GM12874 (cell line): ENCODE measurements at regions not wholly inside any gene's neighbourhood (a gene's known extent, or its start where the extent isn't known, plus 50 kb on each side); places are given as distances from the start of the nearest gene placed in this dataset.

ENCODE experiments used
- TF ChIP-seq, protein P1 (sequence below): IDR thresholded peaks from 2 replicates; pipeline ENCODE4 v1.5.1; 2011; ENCODE audit warnings: low read depth, mild to moderate bottlenecking, control low read depth, low read length, moderate library complexity; ENCODE audit not compliant: insufficient read depth

- TF ChIP-seq, protein P1, sequence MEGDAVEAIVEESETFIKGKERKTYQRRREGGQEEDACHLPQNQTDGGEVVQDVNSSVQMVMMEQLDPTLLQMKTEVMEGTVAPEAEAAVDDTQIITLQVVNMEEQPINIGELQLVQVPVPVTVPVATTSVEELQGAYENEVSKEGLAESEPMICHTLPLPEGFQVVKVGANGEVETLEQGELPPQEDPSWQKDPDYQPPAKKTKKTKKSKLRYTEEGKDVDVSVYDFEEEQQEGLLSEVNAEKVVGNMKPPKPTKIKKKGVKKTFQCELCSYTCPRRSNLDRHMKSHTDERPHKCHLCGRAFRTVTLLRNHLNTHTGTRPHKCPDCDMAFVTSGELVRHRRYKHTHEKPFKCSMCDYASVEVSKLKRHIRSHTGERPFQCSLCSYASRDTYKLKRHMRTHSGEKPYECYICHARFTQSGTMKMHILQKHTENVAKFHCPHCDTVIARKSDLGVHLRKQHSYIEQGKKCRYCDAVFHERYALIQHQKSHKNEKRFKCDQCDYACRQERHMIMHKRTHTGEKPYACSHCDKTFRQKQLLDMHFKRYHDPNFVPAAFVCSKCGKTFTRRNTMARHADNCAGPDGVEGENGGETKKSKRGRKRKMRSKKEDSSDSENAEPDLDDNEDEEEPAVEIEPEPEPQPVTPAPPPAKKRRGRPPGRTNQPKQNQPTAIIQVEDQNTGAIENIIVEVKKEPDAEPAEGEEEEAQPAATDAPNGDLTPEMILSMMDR, result no peak
These were observed 64.0 kb downstream of the BMP2 start for GRCh38 chr20:6831461-6831860.

- TF ChIP-seq, protein P1, result no peak
These were observed 65.3 kb downstream of the BMP2 start for GRCh38 chr20:6832811-6833210.

- TF ChIP-seq, protein P1, result no peak
These were observed 68.1 kb downstream of the BMP2 start for GRCh38 chr20:6835609-6836008.

DNA sequence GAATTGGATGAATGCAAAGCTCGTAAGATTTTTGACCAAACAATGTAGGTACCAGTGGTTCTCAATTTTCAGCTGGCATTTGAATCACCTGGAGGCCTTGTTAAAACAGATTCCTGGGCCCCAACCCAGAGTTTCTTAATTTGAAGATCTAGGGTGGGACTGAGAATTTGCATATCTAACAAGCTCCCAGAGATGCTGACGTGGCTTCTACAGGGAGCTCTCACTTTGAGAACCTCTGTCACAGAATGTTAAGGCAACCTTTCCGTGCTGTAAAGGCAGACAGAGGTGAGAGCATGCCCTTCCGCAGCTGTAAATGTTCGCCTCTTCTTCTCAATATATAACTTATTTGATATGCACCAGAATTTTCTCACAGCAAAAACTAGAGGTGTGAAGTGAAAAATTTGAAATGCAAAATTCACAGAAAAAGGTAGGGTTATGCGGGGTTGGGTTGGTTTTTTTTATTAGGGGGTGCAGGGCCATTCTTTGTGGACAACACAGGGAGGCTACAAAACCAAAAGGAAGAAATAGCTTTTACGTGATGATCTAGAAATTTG lies 69.4 kb downstream of the BMP2 start:
- TF ChIP-seq, protein P1, result no peak

GRCh38 chr20:6837730-6838129 lies 70.2 kb downstream of the BMP2 start:
- TF ChIP-seq, protein P1, result no peak

DNA sequence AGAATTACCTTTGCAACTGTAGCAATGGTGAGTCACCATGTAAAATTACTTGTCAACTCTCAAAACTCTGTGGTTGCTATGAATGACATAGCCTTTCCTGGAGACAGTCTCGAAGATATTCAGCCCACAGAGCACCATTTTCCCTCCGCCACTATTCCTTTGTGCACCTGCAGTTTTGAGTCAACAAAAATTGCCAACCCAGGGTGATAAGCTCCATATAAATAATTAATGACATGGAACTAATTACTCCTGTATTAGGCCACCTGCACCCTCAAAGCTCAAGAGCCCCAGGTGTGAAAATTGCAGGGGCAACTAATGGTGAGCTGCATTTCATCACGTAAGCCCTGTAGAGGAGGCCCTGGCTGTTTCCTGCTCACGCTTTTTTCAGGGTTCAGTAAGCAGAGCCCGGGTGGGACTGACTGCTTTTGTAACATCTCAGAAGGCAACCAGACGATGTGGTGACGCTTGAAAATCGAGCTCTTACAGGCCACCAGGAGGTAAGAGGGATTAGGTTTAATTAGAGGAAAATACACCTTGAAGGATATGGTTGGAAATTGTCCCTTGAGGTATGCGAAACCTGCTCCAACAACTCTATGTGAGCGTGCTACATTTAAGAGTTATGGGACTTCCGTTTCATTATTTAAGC lies 70.8 kb downstream of the BMP2 start:
- TF ChIP-seq, protein P1, result no peak

DNA sequence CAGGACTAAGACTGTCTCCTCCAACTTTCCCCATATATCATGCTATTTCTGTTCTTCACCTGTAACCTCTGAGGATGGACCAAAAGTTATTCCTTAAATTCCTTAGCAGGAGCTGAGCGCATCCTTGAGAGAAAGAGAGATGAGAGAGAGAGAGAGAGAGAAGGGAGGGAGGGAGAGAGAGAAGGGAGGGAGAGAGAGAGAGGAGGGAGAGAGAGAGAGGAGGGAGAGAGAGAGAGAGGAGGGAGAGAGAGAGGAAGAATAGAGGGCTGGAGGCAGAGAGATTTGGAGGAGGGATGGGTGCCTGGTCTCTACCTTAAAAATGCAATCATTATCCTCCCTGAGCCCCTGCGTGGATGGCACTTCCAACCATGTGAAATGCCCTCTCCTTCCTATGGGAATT lies 73.6 kb downstream of the BMP2 start:
- TF ChIP-seq, protein P1, result no peak

GRCh38 chr20:6845141-6845540 lies 77.7 kb downstream of the BMP2 start:
- TF ChIP-seq, protein P1, result no peak
